Mucosa of stomach (tissue), 1 donor: ENCODE measurements at regions not wholly inside any gene's neighbourhood (a gene's known extent, or its start where the extent isn't known, plus 50 kb on each side); places are given as distances from the start of the nearest gene placed in this dataset.
"Not testable (repeated sequence)": the region's sequence is repeated elsewhere in the genome, so short reads cannot be mapped to it uniquely, and the experiment has no call there.

Source experiments
- H3K27me3 ChIP-seq: one replicate; pipeline ENCODE4 v1.7.0; 2013; ENCODE audit warnings: mild to moderate bottlenecking, low read length; ENCODE audit not compliant: control insufficient read depth, insufficient read depth
- H3K36me3 ChIP-seq: one replicate; pipeline ENCODE4 v1.7.0; 2013; ENCODE audit warnings: low read length; ENCODE audit not compliant: control insufficient read depth, insufficient read depth
- H3K4me1 ChIP-seq: one replicate; pipeline ENCODE4 v1.7.0; 2013; ENCODE audit warnings: mild to moderate bottlenecking, low read length; ENCODE audit not compliant: control insufficient read depth, insufficient read depth
- H3K4me3 ChIP-seq: one replicate; pipeline ENCODE4 v1.7.0; 2013; ENCODE audit warnings: low read length
- H3K9ac ChIP-seq: one replicate; pipeline ENCODE4 v1.7.0; 2013; ENCODE audit warnings: mild to moderate bottlenecking, low read length, moderate library complexity
- H3K9me3 ChIP-seq: one replicate; pipeline ENCODE4 v1.7.0; 2013; ENCODE audit warnings: mild to moderate bottlenecking, low read length, moderate library complexity; ENCODE audit not compliant: control insufficient read depth
- donor health status: Pancreatic carcinoma.

DNA sequence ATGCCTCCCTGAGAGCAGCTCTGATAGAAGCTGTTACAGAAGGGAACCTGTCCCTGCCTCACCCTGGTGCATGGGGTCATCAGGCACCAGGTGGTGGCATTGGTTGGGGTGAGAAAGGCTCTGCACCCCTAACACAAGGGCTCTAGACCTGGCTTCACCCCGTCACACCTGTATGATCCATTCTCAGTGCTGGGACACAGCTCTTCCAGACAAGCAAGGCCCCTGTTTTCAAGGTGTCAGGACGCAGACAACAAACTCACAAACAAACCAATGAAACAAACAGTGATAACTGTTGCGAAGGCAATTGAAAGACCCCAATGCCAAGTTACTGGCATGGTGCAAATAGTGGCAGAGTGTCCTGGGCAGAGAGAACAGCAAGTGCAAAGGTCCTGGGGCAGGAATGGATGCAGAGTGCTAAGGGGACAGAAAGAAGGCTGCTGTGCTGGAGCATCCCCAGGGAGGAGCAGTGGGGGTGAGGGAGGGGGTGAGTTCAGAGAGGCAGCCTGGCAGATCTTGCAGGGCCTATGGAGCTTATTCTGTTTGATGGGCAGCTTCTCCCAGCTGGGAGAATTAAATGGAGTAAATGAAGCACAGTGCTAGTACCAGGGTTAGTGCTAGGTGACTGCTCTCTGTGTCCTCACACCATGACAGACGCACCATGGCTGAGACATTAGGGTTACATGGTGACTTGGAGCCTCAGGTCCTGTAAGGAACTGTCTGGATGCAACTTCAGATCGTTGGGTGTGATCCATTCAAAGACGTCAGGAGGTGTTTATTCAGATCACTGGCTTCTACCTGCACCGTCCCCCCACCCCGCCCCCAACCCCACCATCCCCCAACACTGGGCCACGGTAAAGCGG is 67.9 kb upstream of the UNC5A start:
- H3K36me3 ChIP-seq = no peaks in the 10 kb centered on the region
- H3K4me3 ChIP-seq = no peak overlapping the region
- no peaks in the 10 kb centered on the region for H3K9me3 ChIP-seq
- no peaks in the 10 kb centered on the region for H3K4me1 ChIP-seq
- H3K27me3 ChIP-seq = peaks cover 73% of the 10 kb centered on the region
- H3K9ac ChIP-seq = no peak overlapping the region

DNA sequence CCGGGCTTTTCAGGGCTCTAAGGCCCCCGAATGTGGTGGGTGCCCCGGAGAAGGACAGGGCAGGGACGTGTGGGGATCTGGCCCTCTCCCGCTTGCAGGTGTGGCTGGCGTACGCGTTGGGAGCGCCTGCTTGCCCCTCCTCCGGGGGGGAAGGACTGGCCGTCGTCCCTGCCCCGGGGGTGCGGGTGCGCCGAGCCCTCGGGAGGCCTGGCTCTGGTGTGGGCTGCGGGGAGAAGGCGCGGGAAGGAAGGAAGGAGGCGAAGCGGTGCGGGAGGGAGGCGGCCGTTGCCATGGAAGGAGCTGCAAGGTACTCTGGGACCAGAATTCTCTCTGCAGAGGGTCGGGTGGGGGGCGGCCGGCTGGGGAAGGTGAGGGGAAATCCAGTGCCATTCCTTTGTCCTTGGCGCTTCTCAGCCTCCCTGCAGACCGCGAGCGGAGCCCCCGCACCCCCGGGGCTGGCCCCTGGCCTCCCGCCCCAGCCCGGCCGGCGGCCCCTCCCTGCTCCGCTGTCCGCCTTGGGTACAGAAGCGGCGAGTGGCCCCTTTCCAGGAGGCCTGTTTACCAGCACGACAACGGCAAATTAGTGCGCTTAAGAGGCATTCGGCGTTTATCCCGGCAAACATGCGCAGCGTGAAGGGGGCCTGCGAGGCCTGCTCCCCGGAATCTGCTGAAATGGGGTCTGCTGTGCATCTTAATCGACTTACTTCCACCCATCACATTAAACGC is 67.1 kb upstream of the UNC5A start:
- Histone ChIP-seq H3K9me3 (no peaks in the 10 kb centered on the region), H3K4me1 (no peaks in the 10 kb centered on the region), H3K4me3 (no peak overlapping the region), H3K36me3 (no peaks in the 10 kb centered on the region), H3K9ac (no peak overlapping the region), H3K27me3 (peaks cover 76% of the 10 kb centered on the region)

DNA sequence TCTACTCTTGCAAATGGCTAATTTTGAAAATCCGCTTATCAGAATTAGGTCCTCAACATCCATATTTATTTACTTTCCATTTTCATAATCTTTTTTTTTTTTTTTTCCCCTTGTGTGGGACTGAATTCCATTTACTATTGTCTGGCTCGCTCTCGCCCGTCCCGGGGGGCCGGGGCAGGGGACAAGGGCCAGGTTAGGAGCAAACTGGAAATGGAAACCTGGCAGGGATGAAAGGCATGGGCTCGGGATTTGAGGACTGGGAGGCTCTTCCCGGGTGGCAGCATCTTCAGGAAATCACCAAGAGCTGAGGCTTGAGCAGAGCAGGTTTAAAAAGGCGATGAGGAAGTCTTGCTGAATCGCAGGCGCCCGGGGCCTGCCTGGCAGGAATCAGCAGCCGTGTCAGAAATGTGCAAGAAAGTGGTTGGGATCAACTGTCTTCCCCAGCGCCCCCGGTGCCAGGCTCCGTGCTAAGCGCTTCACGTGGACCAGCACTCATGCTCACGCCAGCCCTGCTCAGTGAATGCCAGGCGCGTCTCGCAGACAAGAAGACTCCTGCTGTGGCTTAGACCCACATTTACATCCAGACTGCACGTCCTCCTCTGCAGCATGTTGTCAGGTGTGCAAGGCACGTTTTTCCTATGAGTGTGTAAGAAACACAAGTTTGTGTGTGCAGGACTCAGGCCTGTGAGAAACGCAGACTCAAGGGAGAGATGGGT is 66.3 kb upstream of the UNC5A start:
- Histone ChIP-seq H3K27me3 (peaks cover 78% of the 10 kb centered on the region), H3K4me3 (no peak overlapping the region), H3K36me3 (no peaks in the 10 kb centered on the region), H3K9ac (no peak overlapping the region), H3K4me1 (no peaks in the 10 kb centered on the region), H3K9me3 (no peaks in the 10 kb centered on the region)

DNA sequence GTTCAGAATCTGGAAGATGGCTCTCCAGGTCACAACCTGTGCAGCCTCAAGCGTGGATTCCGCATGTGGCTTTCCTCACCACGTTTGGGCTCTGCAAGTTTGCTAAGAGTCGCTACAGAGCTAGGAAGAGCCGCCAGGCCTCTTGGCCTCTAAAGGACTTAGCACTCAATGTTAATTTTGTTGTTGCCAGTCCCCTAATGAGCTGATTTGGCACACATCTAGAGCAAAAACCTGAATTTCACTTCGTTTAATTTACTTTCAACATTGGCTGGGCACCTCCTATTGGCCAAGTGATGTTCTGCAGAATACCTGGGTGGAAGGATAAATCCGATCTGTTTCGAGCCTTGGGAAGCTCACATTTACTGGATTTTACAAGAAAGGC is 65.8 kb upstream of the UNC5A start:
- no peak overlapping the region for H3K4me3 ChIP-seq
- H3K9ac ChIP-seq = no peak overlapping the region
- no peaks in the 10 kb centered on the region for H3K9me3 ChIP-seq
- peaks cover 73% of the 10 kb centered on the region for H3K27me3 ChIP-seq
- no peaks in the 10 kb centered on the region for H3K36me3 ChIP-seq
- H3K4me1 ChIP-seq = no peaks in the 10 kb centered on the region

DNA sequence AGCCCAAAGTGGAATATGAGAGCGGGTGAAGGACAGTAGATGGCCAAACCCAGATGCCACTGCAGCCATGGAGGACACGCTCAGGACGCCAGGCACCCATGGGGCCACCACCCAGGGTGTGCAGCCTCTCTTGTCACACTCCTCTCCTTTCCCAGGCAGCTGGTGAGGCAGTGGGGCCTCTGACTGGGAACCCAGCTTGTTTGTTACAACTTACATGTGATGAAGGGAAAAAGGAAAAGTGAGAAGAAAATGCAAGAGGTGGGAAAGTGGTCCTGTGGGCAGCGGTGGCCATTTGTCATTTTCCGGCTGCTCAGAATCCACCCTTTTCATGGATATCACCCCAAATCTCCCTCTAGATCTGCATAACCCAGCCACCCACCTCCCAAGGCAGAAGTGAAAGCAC is 62.7 kb upstream of the UNC5A start:
- no peaks in the 10 kb centered on the region for H3K4me1 ChIP-seq
- H3K9me3 ChIP-seq = no peaks in the 10 kb centered on the region
- H3K4me3 ChIP-seq = no peak overlapping the region
- H3K9ac ChIP-seq = no peak overlapping the region
- H3K36me3 ChIP-seq = no peaks in the 10 kb centered on the region
- H3K27me3 ChIP-seq = peaks cover 44% of the 10 kb centered on the region

DNA sequence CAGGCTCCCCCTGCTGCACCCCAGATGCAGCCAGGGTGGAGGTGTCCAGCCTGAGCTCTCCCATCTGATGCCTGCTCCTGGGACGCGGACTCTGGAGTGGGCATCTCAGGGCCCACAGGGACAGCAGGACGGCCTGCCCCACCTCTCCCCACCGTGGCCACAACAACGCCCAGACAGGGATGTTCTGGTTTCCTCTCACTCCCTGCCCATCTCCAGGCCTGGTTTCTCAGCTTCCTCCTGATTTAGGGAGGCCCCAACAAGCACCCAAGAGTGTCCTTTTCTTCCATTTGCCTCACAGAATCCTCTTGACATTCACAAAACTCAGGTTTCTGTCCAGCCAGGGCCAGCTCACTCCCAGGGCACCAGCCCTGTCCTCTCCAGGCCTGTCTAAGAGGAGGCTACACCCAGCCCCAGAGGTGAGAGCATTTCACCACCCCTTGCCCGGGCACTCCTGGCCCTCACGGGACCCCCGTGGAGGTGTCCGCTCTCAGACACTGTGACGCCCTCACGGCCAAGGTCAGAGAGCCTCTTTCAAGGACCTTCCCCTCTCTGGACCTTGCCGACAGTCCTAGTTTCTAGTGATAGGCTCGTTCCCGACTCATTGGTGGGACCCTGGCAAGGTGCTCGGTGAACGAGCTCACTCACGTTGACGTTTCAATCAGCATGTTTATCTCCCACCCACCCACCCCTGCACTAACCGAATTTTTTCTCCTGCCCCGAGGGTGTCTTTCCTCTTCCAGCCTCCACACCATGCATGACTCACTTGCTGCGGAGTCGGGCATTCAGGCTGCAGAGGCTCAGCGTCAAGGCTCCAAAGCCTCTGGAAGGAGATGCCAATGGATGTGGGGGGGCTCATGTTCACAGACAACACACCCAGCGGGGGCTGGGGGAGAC is 62.0 kb upstream of the UNC5A start:
- Histone ChIP-seq H3K27me3 (peaks cover 39% of the 10 kb centered on the region), H3K4me1 (no peaks in the 10 kb centered on the region), H3K9me3 (no peaks in the 10 kb centered on the region), H3K4me3 (no peak overlapping the region), H3K36me3 (no peaks in the 10 kb centered on the region), H3K9ac (no peak overlapping the region)

DNA sequence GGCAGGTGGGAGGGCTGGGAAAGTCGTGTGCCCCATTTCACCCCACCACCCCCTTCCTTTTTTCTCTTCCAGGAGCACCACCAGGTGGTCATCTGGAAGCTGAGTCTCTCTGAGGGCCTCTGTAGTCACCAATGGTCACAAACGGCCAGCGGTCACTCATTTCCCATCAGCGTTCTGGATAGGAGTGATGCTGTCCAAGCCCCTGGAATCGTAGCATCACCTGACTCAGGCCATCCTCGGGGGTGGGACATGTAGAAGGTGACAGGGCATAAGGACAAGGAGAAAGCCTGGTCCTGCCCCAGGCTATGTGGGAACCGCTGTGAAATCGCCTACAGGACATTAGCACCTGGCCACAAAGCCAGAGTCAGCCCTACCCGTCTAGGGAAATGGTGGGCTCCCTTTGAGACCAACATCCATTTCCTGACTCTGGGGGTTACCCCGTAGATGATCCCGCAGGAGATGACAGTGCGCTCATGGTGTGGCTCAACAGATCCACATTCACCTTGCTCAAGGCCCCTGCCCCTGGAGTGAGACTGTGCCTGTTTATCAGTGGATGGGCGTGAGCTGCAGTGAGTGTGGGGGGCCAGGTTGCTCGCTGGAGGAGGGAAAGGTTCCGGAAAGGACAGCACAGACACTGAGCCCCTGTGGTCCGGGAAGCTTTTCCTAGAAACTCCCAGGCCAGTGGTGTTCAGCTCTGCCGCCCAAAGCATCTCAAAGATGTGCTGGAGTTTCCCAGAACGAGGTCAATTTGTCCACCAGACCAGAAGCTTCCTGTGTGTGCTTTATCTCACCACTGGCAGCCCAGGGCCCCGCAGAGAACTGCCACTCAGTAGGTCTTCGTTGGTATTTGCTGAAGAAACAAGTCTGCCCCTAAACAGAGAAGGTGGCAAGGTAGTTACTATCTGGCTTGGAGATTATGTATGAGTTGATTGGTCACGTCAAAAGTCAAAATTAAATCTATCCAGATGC is 61.1 kb upstream of the UNC5A start:
- Histone ChIP-seq H3K4me3 (no peak overlapping the region), H3K27me3 (peaks cover 30% of the 10 kb centered on the region)

DNA sequence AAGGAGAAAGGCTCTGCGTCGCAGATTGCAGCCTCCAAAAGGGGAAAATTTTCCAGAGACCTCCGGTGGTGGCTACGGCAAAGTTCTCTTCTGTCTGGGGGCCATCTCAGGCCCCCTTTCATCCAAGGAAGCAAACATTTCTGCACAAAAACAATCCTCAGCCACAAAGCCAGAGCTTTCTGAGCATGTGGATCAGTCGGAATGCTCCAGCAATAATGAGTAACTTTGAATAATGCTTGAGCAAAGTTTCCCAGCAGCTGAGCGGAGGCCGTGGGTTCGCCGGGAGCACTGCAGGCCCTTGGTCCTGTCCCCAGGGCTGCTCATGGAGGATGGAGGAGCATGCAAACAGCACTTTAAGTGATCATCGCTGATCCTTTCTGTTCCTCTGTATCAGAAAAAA is 60.2 kb upstream of the UNC5A start:
- H3K4me3 ChIP-seq = no peak overlapping the region
- H3K9ac ChIP-seq = no peak overlapping the region
- H3K36me3 ChIP-seq = no peaks in the 10 kb centered on the region
- H3K27me3 ChIP-seq = peaks cover 21% of the 10 kb centered on the region
- no peaks in the 10 kb centered on the region for H3K9me3 ChIP-seq
- H3K4me1 ChIP-seq = no peaks in the 10 kb centered on the region

More for the DNA sequence above, 61.1 kb upstream of the UNC5A start:
- no peaks in the 10 kb centered on the region for H3K9me3 ChIP-seq
- H3K9ac ChIP-seq = no peak overlapping the region
- H3K36me3 ChIP-seq = no peaks in the 10 kb centered on the region
- no peaks in the 10 kb centered on the region for H3K4me1 ChIP-seq

DNA sequence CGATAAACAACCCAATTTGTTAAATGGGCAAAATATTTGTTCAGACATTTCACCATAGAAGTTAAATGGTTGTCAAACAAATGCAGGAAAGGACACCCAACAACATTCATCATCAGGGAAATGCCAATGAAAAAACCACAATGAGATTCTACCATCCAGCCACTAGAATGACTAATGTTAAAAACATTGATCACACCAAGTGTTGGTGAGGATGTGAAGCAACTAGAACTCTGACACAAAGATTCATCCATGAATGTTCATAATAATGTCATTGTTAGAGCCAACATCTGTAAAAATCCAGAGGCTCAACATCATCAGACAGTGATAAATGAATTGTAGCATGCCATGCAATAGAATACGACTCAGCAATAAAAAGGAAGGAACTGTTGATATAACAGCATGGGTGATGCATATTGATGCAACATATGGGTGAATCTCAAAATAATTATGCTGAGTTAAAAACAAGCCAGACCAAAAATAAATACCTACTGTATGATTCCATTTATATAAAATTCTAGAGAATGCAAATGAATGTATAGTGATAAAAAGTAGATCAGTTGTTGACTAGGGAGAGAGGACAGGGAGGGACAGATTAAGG is 55.9 kb upstream of the UNC5A start:
- H3K9ac ChIP-seq = no peak overlapping the region
- no peaks in the 10 kb centered on the region for H3K36me3 ChIP-seq
- no peaks in the 10 kb centered on the region for H3K4me1 ChIP-seq
- H3K9me3 ChIP-seq = no peaks in the 10 kb centered on the region
- no peak overlapping the region for H3K4me3 ChIP-seq
- H3K27me3 ChIP-seq = no peaks in the 10 kb centered on the region

DNA sequence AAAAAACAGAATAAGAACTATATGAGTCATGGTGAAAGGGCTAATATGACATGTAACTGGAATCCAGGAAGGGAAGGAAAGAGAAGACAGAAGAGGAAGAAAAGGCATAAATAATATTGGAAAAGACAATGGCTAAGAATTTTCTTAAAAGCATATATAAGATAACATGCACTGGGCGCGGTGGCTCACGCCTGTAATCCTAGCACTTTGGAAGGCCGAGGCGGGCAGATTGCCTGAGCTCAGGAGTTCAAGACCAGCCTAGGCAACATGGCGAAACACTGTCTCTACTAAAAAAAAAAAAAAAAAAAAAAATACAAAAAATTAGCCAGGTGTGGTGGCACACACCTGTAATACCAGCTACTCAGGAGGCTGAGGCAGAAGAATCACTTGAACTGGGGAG is 54.8 kb upstream of the UNC5A start:
- not testable (repeated sequence) for H3K4me1 ChIP-seq, H3K9ac ChIP-seq, H3K4me3 ChIP-seq, H3K36me3 ChIP-seq, H3K27me3 ChIP-seq, H3K9me3 ChIP-seq
